HL-60/S4 treated with retinoic acid at 250 ng/mL for 4 days and 3 days (cell line): ENCODE measurements at regions not wholly inside any gene's neighbourhood (a gene's known extent, or its start where the extent isn't known, plus 50 kb on each side); places are given as distances from the start of the nearest gene placed in this dataset.

Experiments
- in situ Hi-C: fragments of 300-500 bp; cut with MboI; formaldehyde crosslinking; loops from 2 replicates; pipeline ENCODE4 v1.7.0; 2022; ENCODE audit warnings: low sequenced_read_pairs

DNA sequence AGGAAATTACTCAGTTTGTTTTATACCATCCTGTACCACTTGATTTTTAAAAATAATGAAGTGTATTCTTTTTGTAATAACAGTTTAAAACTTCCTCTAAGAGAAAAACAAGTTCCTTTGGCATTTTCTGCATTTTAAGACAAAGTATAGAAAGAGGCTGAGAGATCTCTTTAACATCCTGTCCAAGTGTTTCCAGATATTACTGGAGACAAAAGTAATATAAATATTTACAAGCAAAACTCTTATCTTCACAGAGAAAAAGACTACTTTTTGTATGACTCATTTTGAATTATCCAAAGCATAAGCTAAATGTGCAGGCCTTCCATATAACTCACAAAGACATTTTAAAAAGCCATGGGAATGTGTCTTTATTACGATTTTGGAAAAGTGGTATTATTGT, 221.1 kb downstream of the RDH14 start:
- in situ Hi-C loops = no loop called here

DNA sequence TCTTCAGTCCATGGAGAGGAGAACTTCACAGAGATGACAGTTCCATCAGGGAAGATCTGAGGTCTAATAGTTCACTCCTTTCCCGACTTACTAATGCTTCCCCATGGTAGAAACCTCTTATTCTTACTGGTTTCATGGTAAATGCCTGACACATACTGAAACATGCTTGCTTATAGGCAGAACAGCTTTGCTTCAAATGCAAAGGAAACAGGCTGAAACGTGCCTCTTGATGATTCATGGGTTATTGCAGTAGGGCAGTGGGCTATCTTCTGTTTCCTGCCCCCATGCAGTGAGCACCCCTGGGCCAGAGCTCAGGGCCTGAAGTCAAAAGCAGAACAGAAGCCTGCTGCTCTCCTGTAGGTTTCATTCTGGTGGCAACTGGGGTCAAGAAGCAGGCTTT, 223.5 kb downstream of the RDH14 start:
- in situ Hi-C loops = no loop called here

DNA sequence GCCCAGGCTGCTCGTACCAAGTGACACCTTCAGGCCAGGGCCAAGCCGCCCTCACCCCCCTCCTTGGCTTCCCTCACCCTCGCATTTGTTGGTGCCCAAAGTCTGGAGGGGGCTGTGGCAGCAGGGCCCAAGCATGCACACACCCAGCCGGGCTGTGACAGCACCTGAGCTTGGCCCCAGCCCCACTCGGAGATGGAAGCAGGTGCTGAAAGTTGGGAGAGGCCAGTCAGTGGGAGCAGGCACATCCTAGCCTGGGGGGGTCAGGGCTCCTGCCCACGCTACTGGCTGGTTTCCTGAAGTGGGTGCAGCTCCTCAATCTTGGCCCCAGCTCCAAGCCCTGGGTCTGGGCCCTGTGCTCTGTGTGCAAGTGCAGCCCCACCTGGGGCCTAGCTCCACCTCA, 228.0 kb downstream of the RDH14 start:
- in situ Hi-C loops = no loop called here

DNA sequence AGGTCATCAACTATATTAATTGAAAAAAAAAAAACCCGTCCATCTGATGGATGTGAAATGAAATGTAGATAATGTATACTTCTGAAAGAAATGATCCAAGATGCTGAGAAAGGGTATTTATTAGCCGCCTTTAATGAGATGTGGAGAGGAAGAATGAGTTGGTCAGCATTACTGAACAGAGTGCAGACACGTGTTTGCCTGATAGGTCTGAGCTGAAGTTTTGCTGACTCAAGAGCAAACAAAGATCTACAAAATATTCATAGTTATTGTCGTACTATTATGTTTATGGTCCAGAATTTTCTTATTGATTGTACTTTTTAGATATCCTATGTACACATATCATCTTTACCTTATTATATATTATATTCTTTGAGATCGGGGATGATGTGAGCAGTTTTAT, 235.3 kb downstream of the RDH14 start:
- in situ Hi-C loops = no loop called here

DNA sequence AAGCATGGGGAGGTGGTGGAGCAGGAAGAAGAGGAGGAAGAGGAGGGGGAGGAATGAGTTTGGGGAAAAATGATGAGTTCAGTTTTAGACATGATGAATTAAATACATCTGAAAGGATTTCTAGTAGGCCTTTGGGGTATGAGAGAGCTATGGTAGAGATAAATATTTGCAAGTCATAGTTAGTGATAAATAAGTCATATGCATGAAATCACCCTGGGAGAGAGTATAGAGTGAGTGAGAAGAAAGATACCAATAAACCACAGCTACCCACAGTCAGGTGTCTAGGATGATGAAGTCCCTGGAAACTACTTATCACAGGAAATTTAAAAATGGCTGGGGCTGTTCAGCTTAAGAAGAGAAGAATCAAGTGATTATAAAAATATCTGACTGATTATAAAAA, 240.5 kb downstream of the RDH14 start:
- in situ Hi-C loops = no loop called here

DNA sequence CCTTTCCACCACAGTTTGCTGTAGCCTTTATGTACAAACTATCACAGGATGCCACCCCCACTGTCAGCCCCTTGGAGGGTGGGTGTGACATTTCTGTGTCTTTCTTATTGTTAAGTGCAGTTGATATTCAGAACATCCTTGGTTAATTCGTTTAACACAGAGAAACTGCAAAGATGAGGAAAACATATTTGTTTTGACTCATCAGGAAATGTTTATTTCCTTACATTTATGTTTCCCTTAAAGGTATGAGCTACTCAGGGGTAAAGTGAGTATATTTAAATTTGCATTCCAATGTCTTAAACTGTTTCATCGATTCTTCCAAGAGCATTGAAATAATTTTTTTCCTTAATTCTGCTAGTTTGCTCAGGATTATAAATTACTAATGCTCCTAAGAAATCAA, 243.4 kb downstream of the RDH14 start:
- in situ Hi-C loops = no loop called here

DNA sequence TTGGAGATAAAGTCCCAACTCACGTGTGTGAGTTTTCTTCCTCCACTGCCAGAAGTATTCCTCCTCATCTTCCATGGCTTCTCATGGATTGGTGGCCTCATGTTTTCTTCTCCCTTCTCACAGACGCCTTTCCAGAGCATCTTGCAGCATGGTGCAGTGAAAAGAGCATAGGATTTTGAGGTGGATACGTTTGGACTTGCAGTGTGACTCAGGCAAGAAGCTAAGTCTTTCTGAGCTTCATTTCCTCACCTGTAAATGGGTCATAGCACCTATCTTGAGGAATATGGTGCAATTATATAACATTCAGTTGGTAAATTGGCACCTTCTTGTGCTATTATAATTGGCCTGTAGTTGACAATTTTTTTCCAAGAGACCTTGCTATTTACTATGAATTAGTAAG, 247.6 kb downstream of the RDH14 start:
- in situ Hi-C loops = no loop called here

DNA sequence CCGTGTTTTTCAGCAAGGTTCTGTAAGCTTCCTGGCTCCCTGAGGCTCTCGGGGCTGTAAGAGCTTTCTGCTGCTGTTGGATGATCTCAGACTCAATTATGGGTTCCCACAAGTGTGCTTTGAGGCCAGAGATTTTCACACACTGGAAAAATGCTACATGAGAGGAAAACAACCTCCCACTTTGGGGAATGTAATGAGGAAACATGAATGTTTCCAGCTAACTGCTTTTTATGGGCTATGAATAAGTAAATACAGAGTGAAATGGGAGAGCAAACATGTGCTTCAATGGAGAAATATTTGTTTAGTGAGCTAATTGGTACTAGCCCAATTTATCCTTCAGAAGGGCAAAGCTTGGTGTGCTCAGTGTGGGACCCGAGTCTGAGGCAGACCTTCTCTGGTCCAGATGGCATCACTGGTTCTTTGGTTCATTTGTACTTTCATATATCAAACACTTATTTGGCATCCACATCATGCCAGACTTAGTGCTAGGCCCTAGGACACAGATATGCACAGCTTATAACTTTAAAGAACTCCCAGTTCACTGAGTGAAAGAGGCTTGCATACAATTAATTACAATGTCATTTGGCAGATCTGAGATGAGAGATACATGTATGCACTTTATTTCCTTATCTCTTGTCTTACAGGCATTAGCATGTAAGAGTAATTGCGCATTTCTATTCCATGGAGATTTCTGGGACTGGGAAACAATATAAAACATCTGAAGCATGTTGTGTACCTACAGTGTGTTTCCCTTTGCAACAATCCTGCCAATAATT, 248.8 kb downstream of the RDH14 start:
- in situ Hi-C loops = no loop called here

DNA sequence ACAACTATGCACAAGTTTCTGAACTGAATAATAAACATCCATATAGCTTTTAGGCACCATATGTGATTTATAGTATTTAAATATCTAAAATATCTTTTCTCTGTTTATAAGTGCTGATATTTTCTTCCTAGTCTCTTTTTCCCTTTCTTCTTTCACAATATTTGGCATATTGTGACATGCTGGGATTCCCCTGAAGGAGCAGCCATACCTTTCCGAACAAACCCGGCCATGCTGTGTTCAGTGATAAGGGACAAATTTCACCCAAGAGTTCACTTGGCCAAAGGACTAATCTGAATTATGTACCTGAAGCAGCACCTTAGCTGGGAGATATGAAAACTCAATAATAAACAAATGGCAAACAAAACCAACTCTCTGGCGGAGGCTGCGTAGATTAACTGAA, 250.8 kb downstream of the RDH14 start:
- in situ Hi-C loops = no loop called here

DNA sequence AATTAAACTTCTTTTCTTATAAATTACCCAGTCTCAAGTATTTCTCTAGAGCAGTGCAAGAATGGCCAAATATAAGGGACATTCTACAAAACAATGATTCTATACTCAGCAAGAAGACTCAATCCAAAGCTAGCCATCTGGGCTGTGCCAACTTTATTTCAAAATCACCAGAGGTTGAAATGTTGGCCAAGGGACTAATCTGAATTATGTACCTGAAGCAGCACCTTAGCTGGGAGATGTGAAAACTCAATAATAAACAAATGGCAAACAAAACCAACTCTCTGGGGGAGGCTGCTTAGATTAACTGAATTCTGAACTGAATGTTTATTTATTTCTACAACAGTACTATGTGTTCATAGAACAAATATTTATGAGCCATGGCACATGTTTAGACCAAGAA, 251.3 kb downstream of the RDH14 start:
- in situ Hi-C loops = no loop called here

DNA sequence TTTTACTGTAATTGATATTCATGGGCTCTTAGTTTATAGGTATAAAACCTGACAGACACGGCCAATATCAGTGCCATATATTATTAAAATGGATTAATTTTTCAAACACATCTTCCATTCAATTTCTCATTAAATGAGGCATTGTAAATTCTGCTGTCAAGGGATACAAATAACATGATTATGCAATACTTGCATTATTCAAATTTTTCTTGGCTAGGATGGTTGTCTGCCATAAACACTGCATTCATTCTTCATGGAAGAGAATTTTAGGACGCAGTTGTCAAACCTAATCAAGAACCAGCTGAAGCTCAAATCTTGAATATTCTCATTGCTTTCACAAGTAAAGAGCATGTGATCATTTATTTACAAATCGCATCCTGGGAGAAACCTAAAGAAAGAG, 255.6 kb downstream of the RDH14 start:
- in situ Hi-C loops = no loop called here

DNA sequence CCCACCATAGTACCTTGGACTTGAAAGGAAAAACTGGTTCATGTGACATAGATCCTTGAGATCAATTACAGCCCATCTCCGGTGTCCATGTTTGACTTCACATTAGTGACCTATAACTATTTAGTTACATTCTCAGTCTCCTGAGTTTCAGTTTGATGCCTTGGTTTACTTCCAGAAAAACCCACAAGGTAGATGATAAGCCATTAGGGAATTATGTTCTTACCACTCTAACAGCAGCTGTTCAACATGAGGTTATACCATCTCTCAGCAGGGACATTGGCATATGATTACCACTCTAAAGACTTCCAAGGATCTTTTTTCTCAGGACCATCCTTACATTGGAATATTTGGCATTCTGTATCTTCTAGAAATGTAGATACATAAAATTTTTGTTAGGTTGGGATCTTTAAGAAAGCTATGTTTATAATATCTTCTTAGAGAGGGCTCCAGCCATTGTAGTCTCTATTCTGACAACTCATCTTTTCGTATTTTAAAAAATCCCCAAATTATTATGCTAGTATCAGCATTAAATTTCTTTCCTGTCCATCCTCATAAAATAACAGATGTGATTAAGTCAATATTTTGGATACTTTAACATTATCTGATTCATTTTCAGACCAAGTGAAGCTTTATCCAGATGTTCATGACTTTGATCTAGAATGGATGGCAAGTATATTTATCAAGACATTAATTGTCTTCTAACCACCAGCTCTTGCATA, 258.9 kb downstream of the RDH14 start:
- in situ Hi-C loops = no loop called here

DNA sequence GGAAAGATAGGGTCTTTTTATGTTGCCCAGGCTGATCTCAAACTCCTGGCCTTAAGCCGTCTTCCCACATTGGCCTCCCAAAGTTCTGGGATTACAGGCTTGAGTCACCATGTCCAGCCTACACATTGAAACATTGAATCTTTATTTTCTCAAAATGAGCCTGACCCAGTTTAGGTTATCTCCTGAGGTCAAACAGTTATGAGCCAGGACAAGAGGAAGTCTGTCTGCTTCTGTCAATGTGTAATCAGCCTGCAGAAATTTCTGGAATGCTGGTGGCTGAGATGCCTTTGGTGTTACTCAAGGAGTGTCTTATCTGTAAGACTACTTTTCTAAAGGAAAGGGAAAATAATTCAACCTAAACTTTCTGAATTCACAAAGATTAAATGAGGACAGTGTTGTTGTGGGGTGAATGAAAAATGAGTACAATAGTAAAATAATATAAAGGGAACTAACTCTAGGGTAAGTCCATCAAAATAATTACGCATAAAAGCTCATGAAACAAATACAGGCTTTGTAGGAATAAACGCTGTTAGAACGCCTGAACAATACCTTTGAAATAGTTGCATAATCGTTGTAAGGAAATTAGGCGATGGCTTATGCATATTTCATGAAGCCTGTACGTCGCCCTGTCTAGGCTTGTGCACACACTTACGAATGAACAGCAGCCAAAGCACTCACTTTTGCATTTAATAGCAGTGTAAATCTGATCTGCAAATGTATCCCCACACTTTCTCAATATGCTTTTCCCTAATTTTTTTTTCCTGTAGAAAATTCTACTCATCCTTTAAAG, 260.8 kb downstream of the RDH14 start:
- in situ Hi-C loops = no loop called here

DNA sequence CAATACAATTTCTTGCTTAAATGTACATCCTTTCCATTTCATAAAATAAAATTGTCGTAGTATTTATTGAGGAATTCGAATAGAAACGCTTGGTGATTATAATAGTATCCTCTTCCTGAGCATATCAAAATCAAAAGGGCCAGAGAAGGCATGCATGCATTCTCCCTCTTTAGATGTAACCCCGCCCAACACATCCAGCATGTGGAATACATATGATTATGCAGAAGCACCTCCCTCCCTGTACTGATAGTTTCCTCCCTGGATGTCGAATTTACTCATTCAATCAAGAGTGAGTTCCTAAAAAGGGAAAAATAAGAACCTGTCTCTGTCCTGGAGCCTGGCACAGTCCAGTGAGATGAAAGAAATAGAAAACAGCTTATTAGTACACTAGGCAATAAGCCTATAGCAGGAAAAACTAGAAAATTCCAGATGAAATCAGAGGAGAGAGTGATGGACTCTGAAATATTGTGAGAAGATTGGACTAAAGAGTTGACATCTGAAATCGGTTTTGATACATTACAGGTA, 262.9 kb downstream of the RDH14 start:
- in situ Hi-C loops = no loop called here

DNA sequence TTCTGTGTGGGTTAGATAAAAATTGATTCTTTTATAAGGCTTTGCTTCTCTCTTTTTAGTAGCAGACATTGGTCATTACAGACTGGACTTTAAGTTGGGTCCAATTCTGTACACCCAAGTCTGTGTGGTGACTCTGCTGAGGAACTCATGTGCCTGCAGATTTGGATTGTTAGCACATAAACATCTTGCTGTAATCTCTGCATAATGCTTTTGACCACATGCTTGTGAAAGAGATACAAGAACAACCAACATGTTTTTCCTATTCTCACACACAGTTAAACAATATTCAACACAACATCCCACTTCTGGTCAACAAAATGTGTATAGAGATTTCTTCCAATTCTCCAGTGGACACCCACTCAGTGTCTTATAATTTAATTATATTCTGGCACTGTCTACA, 270.1 kb downstream of the RDH14 start:
- in situ Hi-C loops = no loop called here

DNA sequence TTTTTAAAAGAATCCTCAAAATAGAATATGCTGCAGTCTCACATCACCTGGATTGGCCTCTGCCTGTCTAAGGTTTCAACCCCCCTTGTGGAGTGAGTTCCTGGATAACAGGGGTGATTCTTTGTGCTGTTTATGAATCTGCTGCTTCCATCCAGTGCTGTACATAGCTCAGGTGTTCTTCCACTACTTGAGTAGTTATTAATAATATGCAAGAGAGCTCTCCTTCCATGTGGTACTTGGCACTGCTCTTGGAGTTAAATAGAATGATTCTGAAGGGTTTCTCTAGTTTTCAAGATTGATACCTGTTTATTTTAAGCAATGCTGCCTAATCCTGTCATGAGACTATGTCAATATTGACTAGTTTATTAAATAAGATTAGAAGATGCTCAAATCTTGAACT, 273.6 kb downstream of the RDH14 start:
- in situ Hi-C loops = no loop called here

DNA sequence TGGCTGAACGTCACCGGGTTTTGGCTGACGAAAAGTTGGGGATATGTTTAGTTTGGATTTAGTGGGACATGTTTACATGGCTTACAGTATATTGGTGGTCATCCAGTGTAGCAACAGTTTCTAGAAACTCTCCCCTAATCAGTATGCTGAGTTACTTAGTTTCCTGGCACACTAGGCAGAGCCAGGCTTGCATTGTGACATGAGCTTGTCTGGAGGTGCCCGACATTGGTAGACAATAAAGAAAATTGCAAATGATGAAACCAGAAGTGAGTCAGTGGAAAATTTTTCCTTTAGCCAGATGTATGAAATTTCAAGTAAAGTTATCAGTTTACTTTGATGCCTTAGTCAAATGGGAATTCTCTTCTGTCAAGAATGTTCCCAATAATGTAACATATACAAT, 276.1 kb downstream of the RDH14 start:
- in situ Hi-C loops = no loop called here

DNA sequence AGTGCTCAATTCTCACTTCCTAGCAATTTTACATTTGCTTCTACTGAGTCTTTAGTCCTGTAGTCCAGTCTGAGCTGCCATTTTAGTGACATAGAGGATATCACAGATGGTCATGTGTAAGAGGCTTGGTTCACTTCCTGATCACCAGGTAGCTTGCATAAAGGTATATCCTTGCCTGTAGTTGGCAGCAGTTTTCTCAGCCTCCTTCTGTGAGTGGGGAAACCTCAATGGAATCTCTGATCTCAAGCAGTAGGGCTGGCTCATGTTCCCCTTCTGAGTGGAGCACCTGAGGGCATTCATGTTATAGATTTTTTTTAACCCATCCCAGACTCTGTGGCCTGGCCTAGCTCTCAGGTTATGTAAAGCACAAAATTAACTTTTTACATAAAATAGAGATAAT, 278.4 kb downstream of the RDH14 start:
- in situ Hi-C loops = no loop called here

DNA sequence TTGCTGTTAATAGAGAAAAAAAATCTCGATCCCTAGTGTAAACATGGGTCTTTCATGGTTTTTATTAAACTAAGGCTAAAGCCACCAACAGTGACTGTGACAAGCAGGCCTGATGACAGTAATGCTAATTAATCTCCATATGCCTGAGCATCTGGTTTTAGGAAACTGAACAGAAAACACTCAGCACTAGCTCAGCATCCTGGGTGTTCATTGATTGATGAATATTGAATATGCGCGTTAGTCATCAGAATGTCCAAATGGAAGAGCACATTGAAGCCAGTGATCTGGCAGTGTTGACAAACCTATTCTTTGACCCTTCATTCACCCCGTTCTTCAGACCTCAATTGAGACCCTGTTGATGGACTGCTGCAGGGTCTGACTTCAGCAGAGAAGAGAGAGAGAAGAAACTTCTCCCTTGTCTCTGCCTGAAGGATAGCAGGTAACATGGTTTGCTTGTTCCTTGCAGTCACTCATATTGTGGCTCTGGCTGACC, 283.8 kb downstream of the RDH14 start:
- in situ Hi-C loops = no loop called here

DNA sequence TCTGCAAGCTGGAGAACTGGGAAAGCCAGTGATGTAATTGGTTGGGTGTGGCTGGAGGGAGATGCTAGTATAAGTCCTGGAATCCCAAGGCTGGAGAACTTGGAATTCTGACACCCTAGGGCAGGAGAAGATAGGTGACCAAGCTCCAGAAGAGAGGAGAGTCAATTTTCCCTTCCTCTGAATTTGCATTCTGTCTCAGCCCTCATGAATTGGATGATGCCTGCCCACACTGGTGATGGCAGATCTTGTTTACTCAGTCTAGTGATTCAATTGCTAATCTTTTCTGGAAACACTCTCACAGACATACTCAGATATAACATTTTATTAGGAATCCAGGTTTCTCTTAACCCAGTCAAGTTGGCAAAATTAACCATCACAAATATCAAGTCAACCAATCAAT, 287.2 kb downstream of the RDH14 start:
- in situ Hi-C loops = no loop called here

DNA sequence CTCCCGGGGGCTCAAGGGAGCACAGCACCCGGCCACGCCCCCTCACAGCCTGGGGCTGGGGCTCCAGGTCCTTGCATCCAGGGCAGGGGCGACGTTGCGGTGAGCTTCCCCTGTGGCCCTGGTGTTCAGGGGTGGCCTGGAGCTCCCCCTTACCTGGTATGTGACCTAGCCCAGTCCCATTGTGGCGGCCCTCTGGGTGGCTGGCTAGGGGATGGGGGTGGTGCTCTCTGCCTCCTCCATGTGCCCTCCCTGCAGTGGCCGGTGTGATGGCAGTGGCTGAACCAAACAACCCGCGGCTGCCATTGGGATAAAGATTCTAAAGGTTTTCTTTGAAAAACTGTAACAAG, 288.3 kb downstream of the RDH14 start:
- in situ Hi-C loops = no loop called here
